Memory B cell (primary cell): ENCODE measurements at regions not wholly inside any gene's neighbourhood (a gene's known extent, or its start where the extent isn't known, plus 50 kb on each side); places are given as distances from the start of the nearest gene placed in this dataset.

Experiments
- ATAC-seq: fragments of 150-1000 bp; cut with Tn5 transposase; 2 replicates; pipeline ENCODE4 v1.10.0; 2021; ENCODE audit warnings: low read depth, mild to moderate bottlenecking, moderate library complexity
- DNase-seq, 2 donors: peaks; one replicate each; pipeline ENCODE4 v3.0.0; 2022; ENCODE audit warnings: low spot score in 2 of 2
- H3K27ac Mint-ChIP-seq: one replicate; pipeline ENCODE4 v1.8.0; 2022; ENCODE audit warnings: mild to moderate bottlenecking, moderate library complexity, mixed read lengths
- H3K27me3 Mint-ChIP-seq: one replicate; pipeline ENCODE4 v1.8.0; 2022; ENCODE audit warnings: mixed read lengths
- H3K36me3 Mint-ChIP-seq: one replicate; pipeline ENCODE4 v1.8.0; 2022; ENCODE audit warnings: mild to moderate bottlenecking, mixed read lengths
- H3K4me1 Mint-ChIP-seq: one replicate; pipeline ENCODE4 v1.8.0; 2022; ENCODE audit warnings: mixed read lengths
- H3K4me3 Mint-ChIP-seq: one replicate; pipeline ENCODE4 v1.8.0; 2022; ENCODE audit warnings: mild to moderate bottlenecking, moderate library complexity, mixed read lengths
- H3K9me3 Mint-ChIP-seq: one replicate; pipeline ENCODE4 v1.8.0; 2022; ENCODE audit warnings: mixed read lengths

- DNase-seq (no peak), ATAC-seq (no peak)
- peaks cover 2% of the 10 kb centered on the region for H3K9me3 Mint-ChIP-seq
- peaks cover 12% of the 10 kb centered on the region for H3K27me3 Mint-ChIP-seq
- H3K27ac Mint-ChIP-seq: no peak overlapping the region
- H3K4me3 Mint-ChIP-seq: no peak overlapping the region
- H3K4me1 Mint-ChIP-seq: peaks cover 4% of the 10 kb centered on the region
- peaks cover 1% of the 10 kb centered on the region for H3K36me3 Mint-ChIP-seq
Observed at GRCh38 chr5:88144219-88145001, 124.2 kb downstream of the TMEM161B start.

- H3K4me1 Mint-ChIP-seq: peaks cover 4% of the 10 kb centered on the region
- ATAC-seq: no peak
- DNase-seq: no peak
- H3K27me3 Mint-ChIP-seq: peaks cover 15% of the 10 kb centered on the region
- peaks cover 2% of the 10 kb centered on the region for H3K9me3 Mint-ChIP-seq
- no peak overlapping the region for H3K4me3 Mint-ChIP-seq
- peaks cover 1% of the 10 kb centered on the region for H3K36me3 Mint-ChIP-seq
- no peak overlapping the region for H3K27ac Mint-ChIP-seq
Observed at GRCh38 chr5:88143693-88144218, 124.9 kb downstream of the TMEM161B start.

- no peak overlapping the region for H3K4me3 Mint-ChIP-seq
- no peak overlapping the region for H3K27ac Mint-ChIP-seq
- ATAC-seq (no peak), DNase-seq (no peak)
- H3K9me3 Mint-ChIP-seq: peaks cover 2% of the 10 kb centered on the region
- peaks cover 14% of the 10 kb centered on the region for H3K27me3 Mint-ChIP-seq
- H3K4me1 Mint-ChIP-seq: peaks cover 4% of the 10 kb centered on the region
- peaks cover 1% of the 10 kb centered on the region for H3K36me3 Mint-ChIP-seq
Observed at GRCh38 chr5:88142886-88143692, 125.6 kb downstream of the TMEM161B start.

GRCh38 chr5:88142636-88142885 lies 126.1 kb downstream of the TMEM161B start:
- DNase-seq: no peak
- no peak overlapping the region for H3K27ac Mint-ChIP-seq
- peaks cover 2% of the 10 kb centered on the region for H3K9me3 Mint-ChIP-seq
- H3K27me3 Mint-ChIP-seq: peaks cover 13% of the 10 kb centered on the region
- peaks cover 1% of the 10 kb centered on the region for H3K36me3 Mint-ChIP-seq
- no peak for ATAC-seq
- peaks cover 4% of the 10 kb centered on the region for H3K4me1 Mint-ChIP-seq
- no peak overlapping the region for H3K4me3 Mint-ChIP-seq

GRCh38 chr5:88140856-88141752 lies 127.5 kb downstream of the TMEM161B start:
- Mint-ChIP-seq H3K36me3 (peaks cover 1% of the 10 kb centered on the region), H3K27me3 (peaks cover 15% of the 10 kb centered on the region), H3K9me3 (peaks cover 2% of the 10 kb centered on the region), H3K27ac (no peak overlapping the region), H3K4me1 (peaks cover 4% of the 10 kb centered on the region), H3K4me3 (no peak overlapping the region)
- ATAC-seq (peak; percentile 62), DNase-seq (peak in 1 of 2 donors; percentile 25)

GRCh38 chr5:88140396-88140855 lies 128.2 kb downstream of the TMEM161B start:
- no peak for ATAC-seq
- H3K36me3 Mint-ChIP-seq: peaks cover 1% of the 10 kb centered on the region

GRCh38 chr5:88130211-88130815 lies 138.3 kb downstream of the TMEM161B start:
- no peak overlapping the region for H3K27ac Mint-ChIP-seq
- no peak overlapping the region for H3K4me3 Mint-ChIP-seq
- H3K4me1 Mint-ChIP-seq: no peaks in the 10 kb centered on the region
- peaks cover 4% of the 10 kb centered on the region for H3K9me3 Mint-ChIP-seq
- no peak for ATAC-seq
- H3K27me3 Mint-ChIP-seq: peaks cover 10% of the 10 kb centered on the region
- H3K36me3 Mint-ChIP-seq: no peaks in the 10 kb centered on the region
- DNase-seq: no peak

More at GRCh38 chr5:88140396-88140855, 128.2 kb downstream of the TMEM161B start:
- DNase-seq: no peak
- H3K9me3 Mint-ChIP-seq: peaks cover 2% of the 10 kb centered on the region
- H3K4me3 Mint-ChIP-seq: no peak overlapping the region
- peaks cover 14% of the 10 kb centered on the region for H3K27me3 Mint-ChIP-seq
- H3K4me1 Mint-ChIP-seq: peaks cover 3% of the 10 kb centered on the region
- H3K27ac Mint-ChIP-seq: no peak overlapping the region

- no peak for ATAC-seq
- peaks cover 10% of the 10 kb centered on the region for H3K9me3 Mint-ChIP-seq
Observed at GRCh38 chr5:88128813-88129212, 139.8 kb downstream of the TMEM161B start.

GRCh38 chr5:88119535-88120125 lies 149.0 kb downstream of the TMEM161B start:
- Mint-ChIP-seq H3K9me3 (peaks cover 7% of the 10 kb centered on the region), H3K4me1 (no peaks in the 10 kb centered on the region), H3K27ac (no peak overlapping the region), H3K36me3 (peaks cover 2% of the 10 kb centered on the region), H3K4me3 (no peak overlapping the region), H3K27me3 (peaks cover 17% of the 10 kb centered on the region)
- DNase-seq: no peak
- no peak for ATAC-seq

More at GRCh38 chr5:88128813-88129212, 139.8 kb downstream of the TMEM161B start:
- Mint-ChIP-seq H3K36me3 (peaks cover 2% of the 10 kb centered on the region), H3K4me3 (no peak overlapping the region), H3K27ac (no peak overlapping the region), H3K4me1 (no peaks in the 10 kb centered on the region), H3K27me3 (peaks cover 9% of the 10 kb centered on the region)
- DNase-seq: no peak

- Mint-ChIP-seq H3K27me3 (peaks cover 17% of the 10 kb centered on the region), H3K4me3 (no peak overlapping the region), H3K36me3 (no peaks in the 10 kb centered on the region), H3K9me3 (peaks cover 5% of the 10 kb centered on the region), H3K27ac (no peak overlapping the region), H3K4me1 (no peaks in the 10 kb centered on the region)
- ATAC-seq (no peak), DNase-seq (no peak)
Observed at GRCh38 chr5:88118179-88118578, 150.5 kb downstream of the TMEM161B start.

- Mint-ChIP-seq H3K27ac (no peak overlapping the region), H3K36me3 (no peaks in the 10 kb centered on the region), H3K27me3 (peaks cover 17% of the 10 kb centered on the region), H3K4me1 (no peaks in the 10 kb centered on the region), H3K9me3 (peaks cover 5% of the 10 kb centered on the region), H3K4me3 (no peak overlapping the region)
- no peak for DNase-seq
- no peak for ATAC-seq
Observed at GRCh38 chr5:88117546-88117945, 151.1 kb downstream of the TMEM161B start.

GRCh38 chr5:88116396-88116795 lies 152.2 kb downstream of the TMEM161B start:
- Mint-ChIP-seq H3K4me1 (no peaks in the 10 kb centered on the region), H3K9me3 (peaks cover under 1% of the 10 kb centered on the region), H3K36me3 (no peaks in the 10 kb centered on the region), H3K27me3 (peaks cover 13% of the 10 kb centered on the region), H3K4me3 (no peak overlapping the region), H3K27ac (no peak overlapping the region)
- DNase-seq (no peak), ATAC-seq (no peak)

- Mint-ChIP-seq H3K4me3 (no peak overlapping the region), H3K27me3 (peaks cover 11% of the 10 kb centered on the region), H3K36me3 (no peaks in the 10 kb centered on the region), H3K27ac (no peak overlapping the region), H3K9me3 (no peaks in the 10 kb centered on the region), H3K4me1 (no peaks in the 10 kb centered on the region)
- no peak for DNase-seq
- ATAC-seq: no peak
Observed at GRCh38 chr5:88115211-88115610, 153.4 kb downstream of the TMEM161B start.
